BJ (cell line): ENCODE measurements at regions not wholly inside any gene's neighbourhood (a gene's known extent, or its start where the extent isn't known, plus 50 kb on each side); places are given as distances from the start of the nearest gene placed in this dataset.

Source experiments
- CTCF ChIA-PET: fragments of 350-600 bp; formaldehyde crosslinking; extraction: SDS; loops from one replicate; lab custom pipeline; 2021; ENCODE audit warnings: antibody characterized with exemption, inconsistent platforms; lab: Yijun Ruan, JAX
- POLR2A ChIA-PET: fragments of 300-600 bp; sonication (Branson Sonifier 250); formaldehyde crosslinking; extraction: SDS; loops from one replicate; lab custom pipeline; 2021; ENCODE audit warnings: antibody characterized with exemption; lab: Charles Lee
- DNase-seq: peaks from one replicate; pipeline ENCODE4 v3.0.0-alpha.2; 2011; ENCODE audit warnings: low read depth
- H3K27me3 ChIP-seq: 2 replicates; pipeline ENCODE4 v1.6.0; 2011; ENCODE audit warnings: low read length; ENCODE audit not compliant: control insufficient read depth, insufficient read depth
- H3K36me3 ChIP-seq: 2 replicates; pipeline ENCODE4 v1.5.1; 2011; ENCODE audit warnings: low read length; ENCODE audit not compliant: control insufficient read depth, insufficient read depth
- H3K4me3 ChIP-seq: 2 replicates; pipeline ENCODE4 v1.5.1; 2011; ENCODE audit warnings: low read depth, mild to moderate bottlenecking, control low read depth, low read length
- CTCF ChIP-seq: IDR thresholded peaks from 2 replicates; pipeline ENCODE4 v1.5.1; 2011; ENCODE audit warnings: low read depth, mild to moderate bottlenecking, control low read depth, inconsistent platforms, low read length, moderate library complexity; ENCODE audit not compliant: insufficient read depth

- H3K4me3 ChIP-seq, result no peak overlapping the region
- no peaks in the 10 kb centered on the region for H3K36me3 ChIP-seq
- CTCF ChIA-PET, result no interaction called here
- no peaks in the 10 kb centered on the region for H3K27me3 ChIP-seq
- POLR2A ChIA-PET, result no interaction called here
- DNase-seq, result no peak
- no peak for TF ChIP-seq CTCF
Measured at GRCh38 chr18:27361477-27361876, 176.4 kb upstream of the CHST9 start.

- DNase-seq, result no peak
- ChIA-PET POLR2A (no interaction called here), CTCF (no interaction called here)
- Histone ChIP-seq H3K4me3 (no peak overlapping the region), H3K36me3 (no peaks in the 10 kb centered on the region), H3K27me3 (no peaks in the 10 kb centered on the region)
- no peak for TF ChIP-seq CTCF
Measured at GRCh38 chr18:27355308-27355707, 170.2 kb upstream of the CHST9 start.

GRCh38 chr18:27353273-27353672 lies 168.2 kb upstream of the CHST9 start:
- ChIA-PET CTCF (no interaction called here), POLR2A (no interaction called here)
- DNase-seq, result no peak
- Histone ChIP-seq H3K27me3 (no peaks in the 10 kb centered on the region), H3K4me3 (no peak overlapping the region), H3K36me3 (no peaks in the 10 kb centered on the region)
- TF ChIP-seq CTCF, result no peak

- no peak for DNase-seq
- ChIA-PET CTCF (no interaction called here), POLR2A (no interaction called here)
- no peak overlapping the region for H3K4me3 ChIP-seq
- TF ChIP-seq CTCF, result no peak
- H3K36me3 ChIP-seq, result no peaks in the 10 kb centered on the region
- no peaks in the 10 kb centered on the region for H3K27me3 ChIP-seq
Measured at GRCh38 chr18:27349284-27349882, 164.3 kb upstream of the CHST9 start.

- ChIA-PET CTCF (no interaction called here), POLR2A (no interaction called here)
- H3K4me3 ChIP-seq, result no peak overlapping the region
- no peak for TF ChIP-seq CTCF
- H3K36me3 ChIP-seq, result no peaks in the 10 kb centered on the region
- no peak for DNase-seq
- H3K27me3 ChIP-seq, result no peaks in the 10 kb centered on the region
Measured at GRCh38 chr18:27331606-27332005, 146.5 kb upstream of the CHST9 start.
